ENCODE measurements at regions not wholly inside any gene's neighbourhood (a gene's known extent, or its start where the extent isn't known, plus 50 kb on each side); places are given as distances from the start of the nearest gene placed in this dataset.
"Not testable (repeated sequence)": the region's sequence is repeated elsewhere in the genome, so short reads cannot be mapped to it uniquely, and the experiment has no call there.

DNA sequence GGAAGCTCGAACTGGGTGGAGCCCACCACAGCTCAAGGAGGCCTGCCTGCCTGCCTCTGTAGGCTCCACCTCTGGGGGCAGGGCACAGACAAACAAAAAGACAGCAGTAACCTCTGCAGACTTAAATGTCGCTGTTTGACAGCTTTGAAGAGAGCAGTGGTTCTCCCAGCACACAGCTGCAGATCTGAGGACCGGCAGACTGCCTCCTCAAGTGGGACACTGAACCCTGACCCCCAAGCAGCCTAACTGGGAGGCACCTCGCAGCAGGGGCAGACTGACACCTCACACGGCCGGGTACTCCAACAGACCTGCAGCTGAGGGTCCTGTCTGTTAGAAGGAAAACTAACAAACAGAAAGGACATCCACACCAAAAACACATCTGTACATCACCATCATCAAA is 730.9 kb upstream of the ACTRT1 start:
- TF ChIP-seq, protein P1, sequence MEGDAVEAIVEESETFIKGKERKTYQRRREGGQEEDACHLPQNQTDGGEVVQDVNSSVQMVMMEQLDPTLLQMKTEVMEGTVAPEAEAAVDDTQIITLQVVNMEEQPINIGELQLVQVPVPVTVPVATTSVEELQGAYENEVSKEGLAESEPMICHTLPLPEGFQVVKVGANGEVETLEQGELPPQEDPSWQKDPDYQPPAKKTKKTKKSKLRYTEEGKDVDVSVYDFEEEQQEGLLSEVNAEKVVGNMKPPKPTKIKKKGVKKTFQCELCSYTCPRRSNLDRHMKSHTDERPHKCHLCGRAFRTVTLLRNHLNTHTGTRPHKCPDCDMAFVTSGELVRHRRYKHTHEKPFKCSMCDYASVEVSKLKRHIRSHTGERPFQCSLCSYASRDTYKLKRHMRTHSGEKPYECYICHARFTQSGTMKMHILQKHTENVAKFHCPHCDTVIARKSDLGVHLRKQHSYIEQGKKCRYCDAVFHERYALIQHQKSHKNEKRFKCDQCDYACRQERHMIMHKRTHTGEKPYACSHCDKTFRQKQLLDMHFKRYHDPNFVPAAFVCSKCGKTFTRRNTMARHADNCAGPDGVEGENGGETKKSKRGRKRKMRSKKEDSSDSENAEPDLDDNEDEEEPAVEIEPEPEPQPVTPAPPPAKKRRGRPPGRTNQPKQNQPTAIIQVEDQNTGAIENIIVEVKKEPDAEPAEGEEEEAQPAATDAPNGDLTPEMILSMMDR (IDR thresholded peaks at IDR 0.05 in 4 of 5, conservative IDR thresholded peaks at IDR 0.05 in 1 of 5) = not testable (repeated sequence)
- not testable (repeated sequence) for TF ChIP-seq POLR2A (IDR thresholded peaks at IDR 0.05)
